Fibroblast of mammary gland (primary cell): ENCODE measurements at regions not wholly inside any gene's neighbourhood (a gene's known extent, or its start where the extent isn't known, plus 50 kb on each side); places are given as distances from the start of the nearest gene placed in this dataset.

Experiments used
- DNase-seq: peaks from one replicate; pipeline ENCODE4 v3.0.0-alpha.2; 2010; ENCODE audit warnings: low read depth
- H3K4me3 ChIP-seq: 2 replicates; pipeline ENCODE4 v1.5.1; 2011; ENCODE audit warnings: low read depth, mild to moderate bottlenecking, low read length, moderate library complexity; ENCODE audit not compliant: control insufficient read depth
- TF ChIP-seq, protein P1 (sequence below): conservative IDR thresholded peaks from 2 replicates; pipeline ENCODE4 v1.5.1; 2011; ENCODE audit warnings: low read depth, low read length, inconsistent platforms; ENCODE audit not compliant: control insufficient read depth, insufficient read depth

DNA sequence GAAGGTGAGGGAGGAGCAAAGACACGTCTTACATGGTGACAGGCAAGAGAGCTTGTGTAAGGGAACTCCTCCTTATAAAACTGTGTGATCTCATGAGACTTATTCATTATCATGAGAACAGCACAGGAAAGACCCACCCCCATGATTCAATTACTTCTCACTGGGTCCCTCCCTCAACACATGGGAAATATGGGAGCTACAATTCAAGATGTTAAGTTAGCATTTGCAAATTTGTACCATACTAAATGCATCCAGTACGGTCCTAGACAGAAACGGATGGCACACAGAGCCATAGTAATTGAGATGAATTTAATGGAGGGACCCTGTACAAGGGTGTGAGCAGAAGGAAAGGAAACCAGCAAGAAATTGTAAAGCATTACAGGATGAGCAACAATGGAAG, 765.8 kb upstream of the API5 start:
- TF ChIP-seq, protein P1, sequence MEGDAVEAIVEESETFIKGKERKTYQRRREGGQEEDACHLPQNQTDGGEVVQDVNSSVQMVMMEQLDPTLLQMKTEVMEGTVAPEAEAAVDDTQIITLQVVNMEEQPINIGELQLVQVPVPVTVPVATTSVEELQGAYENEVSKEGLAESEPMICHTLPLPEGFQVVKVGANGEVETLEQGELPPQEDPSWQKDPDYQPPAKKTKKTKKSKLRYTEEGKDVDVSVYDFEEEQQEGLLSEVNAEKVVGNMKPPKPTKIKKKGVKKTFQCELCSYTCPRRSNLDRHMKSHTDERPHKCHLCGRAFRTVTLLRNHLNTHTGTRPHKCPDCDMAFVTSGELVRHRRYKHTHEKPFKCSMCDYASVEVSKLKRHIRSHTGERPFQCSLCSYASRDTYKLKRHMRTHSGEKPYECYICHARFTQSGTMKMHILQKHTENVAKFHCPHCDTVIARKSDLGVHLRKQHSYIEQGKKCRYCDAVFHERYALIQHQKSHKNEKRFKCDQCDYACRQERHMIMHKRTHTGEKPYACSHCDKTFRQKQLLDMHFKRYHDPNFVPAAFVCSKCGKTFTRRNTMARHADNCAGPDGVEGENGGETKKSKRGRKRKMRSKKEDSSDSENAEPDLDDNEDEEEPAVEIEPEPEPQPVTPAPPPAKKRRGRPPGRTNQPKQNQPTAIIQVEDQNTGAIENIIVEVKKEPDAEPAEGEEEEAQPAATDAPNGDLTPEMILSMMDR: no peak
- H3K4me3 ChIP-seq: no peak overlapping the region
- DNase-seq: no peak

DNA sequence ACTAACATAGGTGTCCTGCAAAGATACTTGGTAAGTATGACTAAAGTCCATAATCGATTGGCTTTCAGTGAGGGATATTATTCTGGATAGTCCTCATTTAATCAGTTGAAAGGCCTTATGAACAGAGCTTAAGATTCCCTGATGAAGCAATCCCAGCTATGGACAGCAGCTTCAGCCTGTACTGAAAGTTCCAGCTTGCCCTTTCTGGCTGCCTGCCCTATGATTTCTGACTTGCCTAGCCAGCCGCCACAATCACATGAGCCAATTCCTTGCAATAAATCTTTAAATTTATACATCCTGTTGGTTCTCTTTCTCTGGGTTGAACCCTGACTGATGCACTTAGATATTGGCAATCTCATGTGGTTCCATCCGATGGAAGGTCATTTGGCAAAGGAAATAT, 759.0 kb upstream of the API5 start:
- no peak overlapping the region for H3K4me3 ChIP-seq
- peak; percentile 0 for DNase-seq
- TF ChIP-seq, protein P1: no peak

DNA sequence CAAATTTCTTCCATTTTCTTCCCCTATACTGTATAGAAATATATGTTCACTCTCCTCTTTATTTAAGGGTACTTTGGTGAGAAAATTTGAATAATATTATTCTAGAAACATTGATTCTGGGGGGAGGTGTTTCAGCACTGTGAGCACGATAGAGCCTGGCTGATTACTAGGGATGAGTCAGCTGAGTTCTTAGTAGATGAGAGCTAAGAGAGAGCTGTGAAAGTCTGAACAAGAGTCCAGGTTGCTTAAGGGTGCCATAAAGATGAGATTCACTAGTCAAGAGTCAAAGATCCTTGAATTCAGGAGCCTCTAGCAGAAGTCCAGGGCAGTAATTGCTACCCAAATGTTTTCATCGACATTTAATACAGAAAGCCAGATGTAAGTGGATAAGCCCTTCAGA, 756.6 kb upstream of the API5 start:
- TF ChIP-seq, protein P1: no peak
- no peak overlapping the region for H3K4me3 ChIP-seq
- no peak for DNase-seq

DNA sequence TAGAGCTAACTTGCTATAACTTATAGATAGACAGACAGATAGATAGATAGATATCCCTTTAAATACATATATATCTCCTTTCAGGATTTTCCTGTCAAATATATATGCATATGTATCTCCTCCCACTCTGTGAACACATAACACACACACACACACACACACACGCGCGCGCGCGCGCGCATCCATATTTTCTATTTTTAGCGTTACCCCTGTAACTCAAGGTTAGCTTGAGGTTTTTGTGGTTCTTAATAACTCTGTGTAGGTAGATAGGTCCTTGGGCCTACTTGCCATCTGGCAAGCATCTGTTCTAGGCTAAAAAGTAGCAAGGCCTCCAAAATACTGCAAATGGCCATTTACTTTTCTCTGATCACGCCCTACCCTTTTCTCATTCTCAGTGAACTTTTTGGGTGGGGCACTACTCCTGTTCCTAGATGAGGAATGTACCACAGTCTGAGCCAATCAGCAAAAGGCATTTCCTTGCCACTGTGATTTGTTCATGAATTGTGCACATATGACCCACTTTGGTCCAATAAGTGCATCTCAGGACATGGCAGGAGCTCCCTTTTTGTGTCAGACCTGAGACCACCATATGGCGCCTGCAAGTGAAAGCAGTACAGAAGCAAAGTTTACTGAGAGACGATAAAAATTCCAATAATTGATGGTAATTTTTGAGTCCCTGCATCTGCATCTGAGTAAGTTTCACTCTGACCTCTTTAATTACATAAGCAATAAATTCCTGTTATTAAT, 740.5 kb upstream of the API5 start:
- TF ChIP-seq, protein P1: no peak
- H3K4me3 ChIP-seq: no peak overlapping the region
- DNase-seq: no peak

DNA sequence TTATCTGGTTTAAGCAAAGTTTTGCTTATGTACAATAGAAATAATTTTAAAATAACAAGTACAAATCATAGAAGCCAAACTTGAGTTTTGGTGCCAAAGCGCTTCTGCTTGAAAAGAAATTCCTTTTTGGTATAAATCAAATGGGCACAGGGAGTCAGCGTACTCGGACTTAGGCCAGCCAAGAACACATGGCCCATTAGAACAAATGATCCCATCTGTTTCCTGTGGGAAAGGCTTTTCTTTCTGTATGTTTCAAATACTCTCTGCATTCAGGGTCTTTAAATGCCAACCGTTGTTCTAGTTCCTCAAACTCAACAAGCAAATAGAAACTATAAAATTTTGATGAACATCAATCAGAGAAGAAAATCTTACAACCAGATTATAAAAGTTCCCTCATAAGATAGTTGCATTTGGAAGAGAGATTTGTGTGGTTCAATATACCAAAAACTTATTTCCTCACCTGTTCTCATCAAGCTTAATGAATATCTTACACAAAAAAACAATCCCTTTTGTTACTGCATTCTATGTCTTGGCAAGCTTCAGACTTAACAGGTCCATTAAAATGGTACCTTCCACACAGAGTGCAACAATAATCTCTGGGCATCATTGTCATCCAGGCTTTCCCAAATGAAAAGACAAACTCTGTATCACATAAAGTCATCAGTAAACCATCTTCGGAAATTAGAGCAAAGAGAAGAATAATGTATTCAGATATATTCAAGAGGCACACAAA, 739.8 kb upstream of the API5 start:
- H3K4me3 ChIP-seq: no peak overlapping the region
- TF ChIP-seq, protein P1: no peak
- no peak for DNase-seq

DNA sequence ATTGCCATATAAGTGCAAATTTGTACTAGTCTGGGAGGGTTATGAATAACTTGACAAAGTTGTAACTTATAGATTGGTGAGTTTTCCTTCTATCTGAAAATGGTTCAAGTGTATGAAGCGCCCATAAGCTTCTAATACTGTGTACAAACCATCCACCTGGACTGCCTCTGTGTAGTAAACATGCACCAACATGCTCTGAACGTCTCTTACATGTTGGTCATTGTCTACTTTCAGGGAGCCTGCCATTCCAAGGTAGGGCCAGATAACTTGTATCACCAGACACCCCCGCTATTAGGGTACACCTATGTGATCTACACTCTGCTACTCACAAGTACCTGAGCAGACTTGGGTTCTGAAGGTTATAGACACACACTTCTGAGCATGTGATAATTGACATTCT, 735.5 kb upstream of the API5 start:
- TF ChIP-seq, protein P1: no peak
- no peak for DNase-seq
- H3K4me3 ChIP-seq: no peak overlapping the region
